ENCODE measurements at regions not wholly inside any gene's neighbourhood (a gene's known extent, or its start where the extent isn't known, plus 50 kb on each side); places are given as distances from the start of the nearest gene placed in this dataset.
"Not testable (repeated sequence)": the region's sequence is repeated elsewhere in the genome, so short reads cannot be mapped to it uniquely, and the experiment has no call there.

GRCh38 chr11:87589082-87589481, 551.3 kb downstream of the TMEM135 start:
- no peaks in the 10 kb centered on the region for H3K79me2 ChIP-seq (ENCODE audit: insufficient read depth, low read length)
- H3K9me3 ChIP-seq (ENCODE audit: insufficient read depth, low read depth, low read length), result no peaks in the 10 kb centered on the region
- no peaks in the 10 kb centered on the region for H3K4me1 ChIP-seq (ENCODE audit: insufficient read depth, low read length, poor library complexity, severe bottlenecking)
- no peaks in the 10 kb centered on the region for H3K9me2 ChIP-seq (replicated peaks; ENCODE audit: low read depth, low read length)
- no peak overlapping the region for H3K4me3 ChIP-seq (ENCODE audit: low read length, poor library complexity, severe bottlenecking)
- no peak overlapping the region for H3K4me2 ChIP-seq (ENCODE audit: low read depth, low read length, poor library complexity, severe bottlenecking)
- no peak overlapping the region for H3K9ac ChIP-seq (ENCODE audit: low read depth, low read length, poor library complexity, severe bottlenecking)
- H2AFZ ChIP-seq (ENCODE audit: low read length), result no peak overlapping the region
- no peaks in the 10 kb centered on the region for H4K20me1 ChIP-seq (ENCODE audit: insufficient read depth, low read length, poor library complexity, severe bottlenecking)
- H3K27me3 ChIP-seq (ENCODE audit: insufficient read depth, low read length, poor library complexity, severe bottlenecking), result no peaks in the 10 kb centered on the region
- no peak for TF ChIP-seq CTCF (conservative IDR thresholded peaks at IDR 0.05; ENCODE audit: low read length)
- no peak for TF ChIP-seq EZH2phosphoT487 (IDR thresholded peaks at IDR 0.05; ENCODE audit: borderline replicate concordance)
- H3K36me3 ChIP-seq (ENCODE audit: insufficient read depth, low read length), result no peaks in the 10 kb centered on the region
- no peaks in the 10 kb centered on the region for H3F3A ChIP-seq (ENCODE audit: low read depth)

GRCh38 chr11:87585613-87586012, 547.9 kb downstream of the TMEM135 start:
- H3K9me3 ChIP-seq (ENCODE audit: insufficient read depth, low read depth, low read length), result not testable (repeated sequence)

DNA sequence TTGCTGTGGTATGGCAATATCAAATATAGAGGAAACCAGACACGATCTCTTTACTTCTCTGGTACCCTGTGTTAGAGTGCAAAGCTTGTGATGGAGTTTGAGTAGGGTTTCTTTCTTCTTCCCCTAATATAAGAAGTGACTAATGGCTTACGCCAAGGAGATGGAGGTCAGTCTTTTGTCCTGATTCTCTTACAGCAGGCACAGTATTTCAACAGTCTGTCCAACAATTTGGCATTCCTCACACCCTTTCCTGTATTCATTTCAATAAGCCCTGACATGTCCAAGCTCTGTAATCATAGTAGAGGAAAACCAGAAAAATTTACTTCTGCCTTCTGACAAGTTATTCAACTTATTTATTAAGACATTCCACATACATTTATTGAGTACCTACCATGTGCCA, 546.2 kb downstream of the TMEM135 start:
- Histone ChIP-seq H3K4me2 (ENCODE audit: low read depth, low read length, poor library complexity, severe bottlenecking) (no peak overlapping the region), H3K79me2 (ENCODE audit: insufficient read depth, low read length) (no peaks in the 10 kb centered on the region), H3K4me3 (ENCODE audit: low read length, poor library complexity, severe bottlenecking) (no peak overlapping the region), H2AFZ (ENCODE audit: low read length) (no peak overlapping the region), H3K4me1 (ENCODE audit: insufficient read depth, low read length, poor library complexity, severe bottlenecking) (no peaks in the 10 kb centered on the region), H3K9ac (ENCODE audit: low read depth, low read length, poor library complexity, severe bottlenecking) (no peak overlapping the region), H3K36me3 (ENCODE audit: insufficient read depth, low read length) (no peaks in the 10 kb centered on the region), H4K20me1 (ENCODE audit: insufficient read depth, low read length, poor library complexity, severe bottlenecking) (no peaks in the 10 kb centered on the region), H3F3A (ENCODE audit: low read depth) (no peaks in the 10 kb centered on the region), H3K27me3 (ENCODE audit: insufficient read depth, low read length, poor library complexity, severe bottlenecking) (no peaks in the 10 kb centered on the region), H3K9me2 (replicated peaks; ENCODE audit: low read depth, low read length) (no peaks in the 10 kb centered on the region), H3K9me3 (ENCODE audit: insufficient read depth, low read depth, low read length) (no peaks in the 10 kb centered on the region)
- TF ChIP-seq CTCF (conservative IDR thresholded peaks at IDR 0.05; ENCODE audit: low read length) (no peak), EZH2phosphoT487 (IDR thresholded peaks at IDR 0.05; ENCODE audit: borderline replicate concordance) (no peak)

More at GRCh38 chr11:87585613-87586012, 547.9 kb downstream of the TMEM135 start:
- not testable (repeated sequence) for H3K4me3 ChIP-seq (ENCODE audit: low read length, poor library complexity, severe bottlenecking); H3K4me2 ChIP-seq (ENCODE audit: low read depth, low read length, poor library complexity, severe bottlenecking); H3K36me3 ChIP-seq (ENCODE audit: insufficient read depth, low read length); H3K79me2 ChIP-seq (ENCODE audit: insufficient read depth, low read length); H3F3A ChIP-seq (ENCODE audit: low read depth); H2AFZ ChIP-seq (ENCODE audit: low read length); H3K27me3 ChIP-seq (ENCODE audit: insufficient read depth, low read length, poor library complexity, severe bottlenecking); H3K9me2 ChIP-seq (replicated peaks; ENCODE audit: low read depth, low read length); H3K9ac ChIP-seq (ENCODE audit: low read depth, low read length, poor library complexity, severe bottlenecking); H3K4me1 ChIP-seq (ENCODE audit: insufficient read depth, low read length, poor library complexity, severe bottlenecking); H4K20me1 ChIP-seq (ENCODE audit: insufficient read depth, low read length, poor library complexity, severe bottlenecking)

GRCh38 chr11:87575088-87575487, 537.4 kb downstream of the TMEM135 start:
- H3K9me2 ChIP-seq (replicated peaks; ENCODE audit: low read depth, low read length), result no peaks in the 10 kb centered on the region
- no peaks in the 10 kb centered on the region for H3F3A ChIP-seq (ENCODE audit: low read depth)
- no peaks in the 10 kb centered on the region for H3K4me1 ChIP-seq (ENCODE audit: insufficient read depth, low read length, poor library complexity, severe bottlenecking)
- no peaks in the 10 kb centered on the region for H3K27me3 ChIP-seq (ENCODE audit: insufficient read depth, low read length, poor library complexity, severe bottlenecking)
- H3K9me3 ChIP-seq (ENCODE audit: insufficient read depth, low read depth, low read length), result no peaks in the 10 kb centered on the region
- H3K4me2 ChIP-seq (ENCODE audit: low read depth, low read length, poor library complexity, severe bottlenecking), result no peak overlapping the region
- H3K9ac ChIP-seq (ENCODE audit: low read depth, low read length, poor library complexity, severe bottlenecking), result no peak overlapping the region
- H3K79me2 ChIP-seq (ENCODE audit: insufficient read depth, low read length), result no peaks in the 10 kb centered on the region
- H2AFZ ChIP-seq (ENCODE audit: low read length), result no peak overlapping the region
- H3K36me3 ChIP-seq (ENCODE audit: insufficient read depth, low read length), result no peaks in the 10 kb centered on the region
- no peaks in the 10 kb centered on the region for H4K20me1 ChIP-seq (ENCODE audit: insufficient read depth, low read length, poor library complexity, severe bottlenecking)
- TF ChIP-seq EZH2phosphoT487 (IDR thresholded peaks at IDR 0.05; ENCODE audit: borderline replicate concordance) (no peak), CTCF (conservative IDR thresholded peaks at IDR 0.05; ENCODE audit: low read length) (no peak)
- no peak overlapping the region for H3K4me3 ChIP-seq (ENCODE audit: low read length, poor library complexity, severe bottlenecking)
